IPS DF 4.7 (cell line): ENCODE measurements at regions not wholly inside any gene's neighbourhood (a gene's known extent, or its start where the extent isn't known, plus 50 kb on each side); places are given as distances from the start of the nearest gene placed in this dataset.
"Not testable (repeated sequence)": the region's sequence is repeated elsewhere in the genome, so short reads cannot be mapped to it uniquely, and the experiment has no call there.

ENCODE experiments used
- DNase-seq: peaks from one replicate; pipeline ENCODE4 v3.0.0-alpha.2; 2013; ENCODE audit warnings: low spot score; ENCODE audit errors: extremely low read depth

- DNase-seq: no peak
Observed at GRCh38 chr6:135707426-135707825, 144.1 kb upstream of the PDE7B start.

- DNase-seq: no peak
Observed at GRCh38 chr6:135710042-135710441, 141.5 kb upstream of the PDE7B start.

- no peak for DNase-seq
Observed at GRCh38 chr6:135722190-135722589, 129.3 kb upstream of the PDE7B start.

DNA sequence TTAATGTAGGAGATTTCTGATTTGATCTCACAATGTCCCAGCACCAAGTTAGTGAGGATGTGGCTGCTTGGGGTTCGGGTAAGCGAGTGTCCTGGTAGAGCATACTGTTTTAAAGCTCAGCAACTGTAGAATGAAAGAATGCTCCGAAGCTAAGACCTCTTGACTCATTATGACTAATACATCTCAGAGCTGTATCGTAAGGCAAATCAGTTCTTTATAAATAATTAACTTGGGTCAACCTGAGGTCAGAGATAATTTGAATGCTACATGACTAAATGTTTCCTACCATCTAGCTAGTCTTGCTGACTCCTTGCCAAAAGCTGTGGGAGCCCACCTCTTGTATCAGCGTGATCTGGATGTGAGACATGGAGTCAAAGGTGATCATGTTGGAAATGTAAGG is 128.8 kb upstream of the PDE7B start:
- DNase-seq: no peak

GRCh38 chr6:135728589-135728988 is 122.9 kb upstream of the PDE7B start:
- no peak for DNase-seq

DNA sequence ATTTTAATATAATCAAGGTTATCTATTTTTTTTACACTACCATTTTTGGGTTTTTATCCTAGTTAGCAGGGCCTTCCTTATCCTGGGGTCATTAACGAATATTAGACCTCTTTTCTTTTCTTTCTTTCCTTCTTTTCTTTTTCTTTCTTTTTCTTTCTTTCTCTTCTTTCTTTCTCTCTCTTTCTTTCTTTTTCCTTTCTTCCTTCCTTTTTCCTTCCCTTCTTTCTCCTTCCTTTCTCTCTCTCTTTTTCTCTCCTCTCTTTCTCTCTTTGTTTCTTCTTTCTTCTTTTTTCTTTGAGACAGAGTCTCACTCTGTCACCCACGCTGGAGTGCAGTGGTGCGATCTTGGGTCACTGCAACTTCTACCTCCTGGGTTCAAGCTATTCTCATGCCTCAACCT is 120.4 kb upstream of the PDE7B start:
- DNase-seq: no peak

DNA sequence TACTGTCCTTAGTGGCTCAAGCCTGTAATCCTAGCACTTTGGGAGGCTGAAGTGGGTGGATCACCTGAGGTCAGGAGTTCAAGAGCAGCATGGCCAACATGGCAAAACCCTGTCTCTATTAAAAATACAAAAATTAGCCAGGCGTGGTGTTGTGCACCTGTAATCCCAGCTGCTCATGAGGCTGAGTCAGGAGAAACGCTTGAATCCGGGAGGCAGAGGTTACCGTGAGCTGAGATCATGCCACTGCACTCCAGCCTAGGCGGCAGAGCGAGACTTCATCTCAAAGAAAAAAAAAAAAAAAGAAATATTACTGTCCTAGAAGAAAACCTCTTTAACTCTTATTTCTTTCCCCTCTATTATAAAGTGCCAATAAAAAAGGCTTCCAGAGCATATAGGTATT is 115.2 kb upstream of the PDE7B start:
- not testable (repeated sequence) for DNase-seq

DNA sequence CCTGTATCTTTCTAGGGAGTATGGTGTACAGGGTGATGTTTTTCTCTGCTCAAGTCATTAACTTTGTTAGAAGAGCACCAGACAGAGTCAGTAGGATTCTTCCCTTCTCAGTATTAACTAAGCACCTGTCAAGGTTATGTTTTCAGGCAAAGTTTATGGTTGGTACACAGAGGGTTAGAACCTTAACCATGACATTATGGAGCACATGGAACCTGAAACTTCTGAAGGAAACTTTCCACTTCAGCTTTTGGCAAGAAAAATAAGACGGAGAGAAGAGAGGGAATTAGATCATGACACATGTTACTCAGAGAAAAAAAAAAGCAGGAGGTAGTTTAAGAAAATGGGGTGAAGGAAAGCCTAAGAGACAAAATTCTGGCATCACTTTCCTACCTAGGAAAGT is 112.9 kb upstream of the PDE7B start:
- DNase-seq: no peak

- DNase-seq: no peak
Observed at GRCh38 chr6:135739288-135739687, 112.2 kb upstream of the PDE7B start.

DNA sequence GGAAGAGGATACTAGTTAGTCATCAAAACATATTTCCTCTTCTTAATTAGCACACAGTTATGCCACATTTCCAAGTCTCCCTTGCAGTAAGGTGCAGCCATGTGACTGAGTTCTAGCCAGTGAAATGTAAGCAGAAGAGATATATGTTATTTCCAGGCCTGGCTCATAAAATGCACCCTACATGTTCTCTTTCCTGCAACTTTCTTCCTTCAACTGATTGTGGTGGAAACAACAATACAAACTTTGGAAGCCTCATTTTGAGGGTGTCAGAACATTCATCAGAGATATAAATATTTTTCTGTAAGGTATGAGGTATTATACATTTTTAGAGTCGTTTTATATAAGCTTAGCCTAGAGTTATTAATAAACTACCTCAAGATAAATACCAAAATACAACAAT is 110.9 kb upstream of the PDE7B start:
- DNase-seq: no peak

DNA sequence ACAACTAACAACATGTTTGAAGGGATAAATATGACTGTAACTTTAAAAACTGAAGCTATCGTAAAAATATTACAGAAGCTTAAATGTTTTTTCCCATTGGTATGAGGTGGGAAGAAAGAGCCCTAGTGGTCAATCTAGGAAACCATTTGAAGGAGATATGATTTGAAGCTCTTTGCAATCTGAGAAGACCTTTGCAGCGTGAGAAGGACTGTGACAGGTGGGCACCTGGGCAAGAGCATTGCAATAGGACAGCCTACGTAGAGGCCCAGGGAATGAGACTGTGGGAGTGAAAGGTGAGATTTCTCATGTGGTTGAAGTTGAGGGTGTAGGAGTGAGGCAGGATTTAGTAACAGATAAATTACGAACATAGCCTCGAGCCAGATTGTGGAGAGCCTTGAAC is 108.0 kb upstream of the PDE7B start:
- DNase-seq: no peak

DNA sequence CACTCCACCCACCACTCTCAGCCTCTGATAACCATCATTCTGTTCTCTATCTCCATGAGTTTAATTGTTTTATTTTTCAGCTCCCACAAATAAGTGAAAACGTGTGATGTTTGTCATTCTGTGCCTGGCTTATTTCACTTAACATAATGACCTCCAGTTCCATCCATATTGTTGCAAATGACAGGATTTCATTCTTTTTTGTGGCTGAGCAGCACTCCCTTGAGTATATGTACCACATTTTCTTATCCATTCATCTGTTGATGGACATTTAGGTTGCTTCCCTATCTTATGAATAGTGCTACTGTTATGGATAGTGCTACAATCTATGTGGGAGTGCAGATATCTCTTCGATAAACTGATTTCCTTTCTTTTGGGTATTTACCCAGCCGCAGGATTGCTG is 103.3 kb upstream of the PDE7B start:
- DNase-seq: no peak

DNA sequence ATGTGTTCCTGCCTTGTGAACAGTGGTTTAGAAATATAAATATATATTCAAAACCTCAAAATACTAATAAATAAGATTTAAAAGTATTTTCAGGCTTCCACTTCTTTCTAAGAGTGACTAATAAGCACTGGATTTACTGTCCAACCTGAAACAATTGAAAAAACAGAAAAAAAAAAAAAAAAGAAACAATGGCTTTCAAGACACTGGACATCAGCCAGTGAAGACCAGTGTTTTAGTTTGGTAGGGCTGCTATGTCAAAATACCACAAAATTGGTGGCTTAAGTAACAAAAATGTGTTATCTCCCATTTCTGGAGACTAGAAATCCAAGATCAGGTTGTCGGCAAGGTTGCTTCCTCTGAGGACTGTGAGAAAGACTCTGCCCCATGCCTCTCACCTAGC is 101.4 kb upstream of the PDE7B start:
- no peak for DNase-seq

DNA sequence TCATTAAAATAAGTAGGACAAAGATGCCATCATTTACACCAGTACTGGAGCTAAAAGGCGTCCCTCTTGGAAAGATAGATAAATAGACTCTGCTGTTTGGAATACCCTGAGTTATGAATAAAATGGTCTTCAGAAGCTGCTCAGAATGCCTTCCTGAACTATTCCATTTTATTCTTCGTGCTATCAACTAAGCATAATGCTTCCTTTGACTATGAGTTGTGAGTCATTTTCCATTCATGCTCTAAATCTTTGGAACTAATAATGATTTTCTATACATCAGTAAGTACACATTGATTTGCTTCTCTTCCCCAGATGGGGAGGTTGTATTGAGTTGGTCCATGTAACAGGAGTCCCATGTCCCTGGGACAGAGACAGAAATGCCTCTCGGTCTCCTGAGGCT is 98.3 kb upstream of the PDE7B start:
- DNase-seq: no peak

- no peak for DNase-seq
Observed at GRCh38 chr6:135759831-135760230, 91.7 kb upstream of the PDE7B start.

DNA sequence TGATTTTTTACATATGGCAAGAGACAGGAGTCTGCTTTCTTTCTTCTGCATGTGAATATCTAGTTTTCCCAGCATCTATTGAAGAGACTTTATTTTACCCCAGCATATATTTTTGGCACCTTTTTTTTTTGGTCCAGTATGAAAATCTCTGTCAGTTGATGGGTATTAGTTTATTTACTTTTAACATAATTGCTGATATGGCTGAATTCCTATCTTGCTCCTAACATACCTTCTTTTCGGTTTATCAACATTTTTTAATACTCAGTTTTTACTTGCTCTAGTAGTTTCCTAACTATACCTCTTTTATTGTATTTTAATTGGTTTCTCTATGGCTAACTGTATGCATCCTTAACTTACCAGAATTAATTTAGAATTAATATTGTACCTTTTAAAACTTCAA is 77.5 kb upstream of the PDE7B start:
- no peak for DNase-seq

- DNase-seq: no peak
Observed at GRCh38 chr6:135779213-135779612, 72.3 kb upstream of the PDE7B start.

GRCh38 chr6:135780326-135780725 is 71.2 kb upstream of the PDE7B start:
- no peak for DNase-seq

GRCh38 chr6:135782546-135782945 is 69.0 kb upstream of the PDE7B start:
- DNase-seq: no peak

- no peak for DNase-seq
Observed at GRCh38 chr6:135784507-135784906, 67.0 kb upstream of the PDE7B start.

- no peak for DNase-seq
Observed at GRCh38 chr6:135789375-135790050, 62.0 kb upstream of the PDE7B start.

GRCh38 chr6:135791441-135791840 is 60.1 kb upstream of the PDE7B start:
- no peak for DNase-seq

- DNase-seq: no peak
Observed at GRCh38 chr6:135796643-135797305, 54.7 kb upstream of the PDE7B start.
